ENCODE measurements at regions not wholly inside any gene's neighbourhood (a gene's known extent, or its start where the extent isn't known, plus 50 kb on each side); places are given as distances from the start of the nearest gene placed in this dataset.

DNA sequence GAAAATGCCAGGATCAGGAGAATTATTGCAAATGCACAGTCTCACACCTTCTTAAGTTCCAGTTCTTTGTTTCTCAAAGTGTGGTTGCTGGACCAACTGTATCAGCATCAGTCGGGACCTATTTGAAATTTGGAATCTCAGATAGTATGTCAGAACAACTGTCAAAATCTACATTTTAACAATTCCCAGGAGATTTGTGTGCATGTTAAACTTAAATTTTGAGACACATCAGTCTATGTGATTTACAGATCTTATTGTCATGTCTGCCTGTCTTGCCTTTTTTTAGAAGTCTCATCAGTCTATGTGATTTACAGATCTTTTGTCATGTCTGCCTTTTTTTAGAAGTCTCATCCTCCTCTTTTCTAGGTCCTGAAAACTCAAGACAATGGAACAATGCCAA is 243.6 kb upstream of the MEIS1 start:
- TF ChIP-seq POLR2A (IDR thresholded peaks at IDR 0.05) = no peak
- TF ChIP-seq POLR2AphosphoS5 (IDR thresholded peaks at IDR 0.05) = no peak
